ENCODE measurements at regions not wholly inside any gene's neighbourhood (a gene's known extent, or its start where the extent isn't known, plus 50 kb on each side); places are given as distances from the start of the nearest gene placed in this dataset.

DNA sequence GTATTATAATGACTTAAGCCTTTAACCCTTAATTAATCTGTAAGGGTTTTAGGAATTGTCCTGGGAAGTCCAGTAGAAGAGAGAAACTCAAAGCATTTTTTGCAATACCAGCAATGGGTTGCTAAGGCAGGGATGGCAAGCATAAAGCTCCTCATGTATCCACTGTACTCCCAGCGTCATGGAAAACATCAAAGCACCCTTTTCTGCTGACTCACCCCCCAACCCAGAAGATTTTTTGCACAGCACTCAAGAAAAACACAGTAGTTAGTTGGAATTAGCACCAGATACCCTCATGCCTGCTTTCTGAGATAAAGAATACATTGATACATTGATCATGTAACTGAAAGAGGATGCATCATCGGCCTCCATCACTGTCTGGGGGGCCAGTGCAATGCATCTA, 199.1 kb upstream of the CNOT2 start:
- H3K4me3 ChIP-seq = no peak overlapping the region
- no peaks in the 10 kb centered on the region for H3K36me3 ChIP-seq
- H3K27me3 ChIP-seq = no peaks in the 10 kb centered on the region
- DNase-seq (no peak), ATAC-seq (no peak)
- intact Hi-C loops (cut with DNase I) = no loop called here
- no peak for TF ChIP-seq CTCF (IDR thresholded peaks at IDR 0.05)
- no peaks in the 10 kb centered on the region for H3K9me3 ChIP-seq
- no peak overlapping the region for H3K27ac ChIP-seq
- H3K4me1 ChIP-seq = no peaks in the 10 kb centered on the region

GRCh38 chr12:70045036-70045435, 198.2 kb upstream of the CNOT2 start:
- Histone ChIP-seq H3K36me3 (no peaks in the 10 kb centered on the region), H3K9me3 (no peaks in the 10 kb centered on the region), H3K27me3 (no peaks in the 10 kb centered on the region), H3K27ac (no peak overlapping the region), H3K4me1 (no peaks in the 10 kb centered on the region), H3K4me3 (no peak overlapping the region)
- ATAC-seq (no peak), DNase-seq (no peak)
- intact Hi-C loops (cut with DNase I) = no loop called here
- TF ChIP-seq CTCF (IDR thresholded peaks at IDR 0.05) = no peak

GRCh38 chr12:70045514-70045913, 197.7 kb upstream of the CNOT2 start:
- Histone ChIP-seq H3K4me1 (no peaks in the 10 kb centered on the region), H3K27me3 (no peaks in the 10 kb centered on the region), H3K27ac (no peak overlapping the region), H3K4me3 (no peak overlapping the region), H3K36me3 (no peaks in the 10 kb centered on the region), H3K9me3 (no peaks in the 10 kb centered on the region)
- TF ChIP-seq CTCF (IDR thresholded peaks at IDR 0.05) = no peak
- DNase-seq (no peak), ATAC-seq (no peak)
- intact Hi-C loops (cut with DNase I) = no loop called here

DNA sequence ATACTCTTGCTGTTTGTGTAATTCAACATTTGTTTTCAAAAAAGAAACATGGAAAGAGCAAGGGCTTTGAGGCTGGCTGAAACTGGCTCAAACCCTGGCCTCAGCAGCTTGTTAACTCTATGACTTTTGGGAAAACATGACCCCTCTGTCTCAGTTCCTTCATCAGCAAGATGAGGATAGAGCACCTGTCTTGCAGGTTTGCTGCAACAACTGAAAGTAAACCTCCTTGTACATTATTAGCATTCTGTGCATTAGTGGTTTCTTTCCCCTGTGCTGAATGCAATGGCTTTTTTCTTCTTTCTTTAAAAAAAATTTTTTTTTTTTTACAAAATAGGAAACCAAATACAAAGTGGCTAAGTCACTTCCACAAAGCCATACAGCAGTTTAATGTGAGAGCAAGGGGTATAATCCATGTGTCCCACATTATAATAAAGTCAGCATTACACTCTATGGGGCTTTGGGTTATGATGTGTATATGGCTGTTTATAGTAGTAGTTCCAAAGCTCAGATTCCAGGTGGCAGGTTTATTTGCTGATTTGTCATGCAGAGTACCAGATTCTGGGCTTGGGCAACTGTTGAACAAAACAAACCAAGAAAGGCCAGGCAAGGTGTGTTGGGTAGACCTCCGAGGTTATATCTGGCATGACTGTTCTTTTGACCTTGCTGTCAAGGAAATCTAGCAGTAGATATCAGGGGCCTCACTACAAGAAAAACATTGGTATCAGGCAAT, 194.5 kb upstream of the CNOT2 start:
- Histone ChIP-seq H3K36me3 (no peaks in the 10 kb centered on the region), H3K4me3 (no peak overlapping the region), H3K27me3 (no peaks in the 10 kb centered on the region), H3K9me3 (no peaks in the 10 kb centered on the region), H3K4me1 (no peaks in the 10 kb centered on the region), H3K27ac (no peak overlapping the region)
- ATAC-seq = no peak
- intact Hi-C loops (cut with DNase I) = no loop called here
- DNase-seq = no peak
- TF ChIP-seq CTCF (IDR thresholded peaks at IDR 0.05) = no peak

DNA sequence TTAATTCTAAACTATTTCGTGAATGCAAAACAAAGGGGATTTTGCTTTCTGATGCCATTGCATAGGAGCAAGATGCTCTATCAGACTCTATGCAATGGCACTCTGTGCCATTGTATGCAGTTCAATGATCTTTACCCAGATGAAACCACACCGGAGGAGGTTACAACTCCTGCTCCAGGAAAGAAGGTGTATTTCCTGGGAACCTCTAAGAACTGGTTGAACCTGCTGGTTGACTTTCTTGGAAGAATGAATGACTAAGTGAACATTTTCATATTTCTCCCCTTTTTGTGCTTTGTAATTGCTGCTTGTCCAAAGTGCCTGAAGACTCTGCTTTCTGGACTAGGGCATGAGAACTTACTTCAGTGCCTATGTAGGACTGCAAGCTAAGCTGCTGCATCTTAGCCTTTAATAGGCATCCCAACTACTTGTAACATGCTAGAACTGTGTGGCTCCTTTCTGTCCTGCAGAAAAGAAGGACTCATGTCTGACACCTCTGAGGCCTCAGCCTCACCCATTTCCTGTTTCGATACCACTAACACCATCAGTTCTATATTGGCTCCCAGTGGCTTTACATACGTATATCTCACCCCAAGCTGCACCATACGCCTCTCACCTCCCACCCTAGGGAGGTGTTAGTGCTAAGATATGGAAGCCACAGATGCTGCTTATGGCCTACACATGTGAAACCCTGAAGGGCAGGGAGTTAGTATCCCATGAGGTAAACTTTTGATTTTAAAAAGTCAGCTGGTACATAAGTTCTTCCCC, 193.5 kb upstream of the CNOT2 start:
- ATAC-seq (peak; percentile 65), DNase-seq (no peak)
- TF ChIP-seq CTCF (IDR thresholded peaks at IDR 0.05) = no peak
- Histone ChIP-seq H3K36me3 (no peaks in the 10 kb centered on the region), H3K27ac (no peak overlapping the region), H3K9me3 (no peaks in the 10 kb centered on the region), H3K4me3 (no peak overlapping the region), H3K4me1 (no peaks in the 10 kb centered on the region), H3K27me3 (no peaks in the 10 kb centered on the region)
- intact Hi-C loops (cut with DNase I) = no loop called here

Measured in upper lobe of right lung (tissue), 1 donor.